Anterior cingulate cortex (tissue), 58 donors: ENCODE measurements at regions not wholly inside any gene's neighbourhood (a gene's known extent, or its start where the extent isn't known, plus 50 kb on each side); places are given as distances from the start of the nearest gene placed in this dataset.

Experiments
- DNase-seq, 58 donors: peaks; one replicate each; lab custom pipeline; 2025; lab: John Stamatoyannopoulos, UW

GRCh38 chr1:199135901-199136300 lies 497.1 kb downstream of the PTPRC start:
- no peak for DNase-seq

GRCh38 chr1:199138061-199138460 lies 499.2 kb downstream of the PTPRC start:
- DNase-seq, result no peak

GRCh38 chr1:199149591-199149990 lies 510.8 kb downstream of the PTPRC start:
- no peak for DNase-seq

GRCh38 chr1:199150756-199151155 lies 511.9 kb downstream of the PTPRC start:
- DNase-seq, result no peak

GRCh38 chr1:199151634-199152425 lies 513.0 kb downstream of the PTPRC start:
- DNase-seq, result no peak

- no peak for DNase-seq
These were observed 513.8 kb downstream of the PTPRC start for GRCh38 chr1:199152676-199153075.

- no peak for DNase-seq
These were observed 516.6 kb downstream of the PTPRC start for GRCh38 chr1:199155166-199156019.

GRCh38 chr1:199157494-199157893 lies 518.7 kb downstream of the PTPRC start:
- DNase-seq, result no peak

- no peak for DNase-seq
These were observed 521.9 kb downstream of the PTPRC start for GRCh38 chr1:199160521-199161318.

- DNase-seq, result no peak
These were observed 522.5 kb downstream of the PTPRC start for GRCh38 chr1:199161319-199161680.

GRCh38 chr1:199161766-199162303 lies 523.0 kb downstream of the PTPRC start:
- DNase-seq, result no peak

GRCh38 chr1:199163267-199163666 lies 524.4 kb downstream of the PTPRC start:
- no peak for DNase-seq

GRCh38 chr1:199163670-199164069 lies 524.8 kb downstream of the PTPRC start:
- DNase-seq, result no peak

GRCh38 chr1:199167460-199167859 lies 528.6 kb downstream of the PTPRC start:
- no peak for DNase-seq

- DNase-seq, result no peak
These were observed 530.2 kb downstream of the PTPRC start for GRCh38 chr1:199168888-199169585.

- no peak for DNase-seq
These were observed 531.9 kb downstream of the PTPRC start for GRCh38 chr1:199170711-199171110.

GRCh38 chr1:199172171-199173124 lies 533.6 kb downstream of the PTPRC start:
- no peak for DNase-seq

- peak in 2 of 58 donors; percentile 30 to 45 for DNase-seq
These were observed 534.5 kb downstream of the PTPRC start for GRCh38 chr1:199173356-199173755.

GRCh38 chr1:199174336-199174735 lies 535.5 kb downstream of the PTPRC start:
- DNase-seq, result no peak
